Activated CD4-positive, alpha-beta memory T cell treated with anti-CD3 and anti-CD28 coated beads for 36 hours (primary cell): ENCODE measurements at regions not wholly inside any gene's neighbourhood (a gene's known extent, or its start where the extent isn't known, plus 50 kb on each side); places are given as distances from the start of the nearest gene placed in this dataset.

ENCODE experiments used
- CTCF ChIA-PET: fragments of 350-600 bp; sonication (Branson Sonifier 250); formaldehyde crosslinking; loops from one replicate; lab custom pipeline; 2021; ENCODE audit warnings: antibody characterized with exemption, inconsistent platforms; lab: Charles Lee
- POLR2A ChIA-PET: fragments of 350-600 bp; sonication (Branson Sonifier 250); formaldehyde crosslinking; loops from one replicate; lab custom pipeline; 2021; ENCODE audit warnings: antibody characterized with exemption; lab: Charles Lee
- DNase-seq: peaks from one replicate; pipeline ENCODE4 v3.0.0-alpha.2; 2020
- H3K27ac Mint-ChIP-seq: one replicate; pipeline ENCODE4 v1.8.0; 2021; ENCODE audit warnings: mixed read lengths
- H3K27me3 Mint-ChIP-seq: one replicate; pipeline ENCODE4 v1.8.0; 2021; ENCODE audit warnings: mixed read lengths
- H3K36me3 Mint-ChIP-seq: one replicate; pipeline ENCODE4 v1.8.0; 2021; ENCODE audit warnings: mixed read lengths
- H3K4me1 Mint-ChIP-seq: one replicate; pipeline ENCODE4 v1.8.0; 2021; ENCODE audit warnings: low read depth, mixed read lengths
- H3K4me3 Mint-ChIP-seq: one replicate; pipeline ENCODE4 v1.8.0; 2021; ENCODE audit warnings: mild to moderate bottlenecking, mixed read lengths
- H3K9me3 Mint-ChIP-seq: one replicate; pipeline ENCODE4 v1.8.0; 2021; ENCODE audit warnings: mixed read lengths
- intact Hi-C: fragments of 100-400 bp; cut with micrococcal nuclease; formaldehyde crosslinking; loops from one replicate; pipeline ENCODE4 v1.15.1; 2023

DNA sequence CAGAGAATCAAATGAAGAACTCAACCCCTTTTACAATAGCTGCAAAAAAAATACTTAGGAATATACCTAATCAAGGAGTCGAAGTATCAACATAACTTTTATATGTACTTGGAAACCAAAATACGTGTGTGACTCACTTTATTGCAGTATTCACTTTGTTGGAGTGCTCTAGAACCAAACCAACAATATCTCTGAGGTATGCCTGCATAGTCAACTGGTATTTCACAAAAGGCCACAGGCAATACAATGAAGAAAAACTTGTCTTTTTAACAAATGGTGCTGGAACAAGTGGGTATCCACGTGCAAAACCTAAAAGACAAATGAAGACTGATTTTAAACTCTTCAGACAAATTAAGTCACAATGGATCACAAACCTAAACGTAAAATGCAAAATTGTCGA lies 385.7 kb downstream of the TLE1 start:
- no peaks in the 10 kb centered on the region for H3K36me3 Mint-ChIP-seq
- no peak overlapping the region for H3K4me3 Mint-ChIP-seq
- no peak for DNase-seq
- intact Hi-C loops, result no loop called here
- CTCF ChIA-PET, result no interaction called here
- POLR2A ChIA-PET, result no interaction called here
- H3K27ac Mint-ChIP-seq, result no peak overlapping the region
- H3K4me1 Mint-ChIP-seq, result no peaks in the 10 kb centered on the region
- no peaks in the 10 kb centered on the region for H3K27me3 Mint-ChIP-seq
- peaks cover 15% of the 10 kb centered on the region for H3K9me3 Mint-ChIP-seq

DNA sequence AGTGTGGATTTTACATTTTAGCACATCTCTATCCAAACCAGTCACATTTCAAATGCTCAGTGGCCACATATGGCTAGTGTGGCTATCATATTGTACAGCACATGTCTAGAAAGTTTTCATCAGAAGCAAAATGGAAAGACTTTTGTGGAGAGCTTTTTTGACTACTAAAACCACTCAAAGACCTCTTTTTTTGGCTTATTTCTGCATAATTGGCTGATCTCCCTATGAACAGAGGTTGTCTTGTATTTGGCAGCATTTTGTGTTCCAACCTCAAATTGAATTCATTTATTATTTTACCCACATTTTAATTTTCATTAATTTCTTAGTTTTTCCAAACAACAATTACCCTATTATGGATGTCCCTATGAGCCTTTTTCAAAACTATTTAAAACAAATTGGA lies 395.7 kb downstream of the TLE1 start:
- H3K27ac Mint-ChIP-seq, result no peak overlapping the region
- no peak overlapping the region for H3K4me3 Mint-ChIP-seq
- H3K36me3 Mint-ChIP-seq, result no peaks in the 10 kb centered on the region
- DNase-seq, result no peak
- no peaks in the 10 kb centered on the region for H3K27me3 Mint-ChIP-seq
- ChIA-PET POLR2A (no interaction called here), CTCF (no interaction called here)
- H3K9me3 Mint-ChIP-seq, result peaks cover 12% of the 10 kb centered on the region
- intact Hi-C loops, result no loop called here
- H3K4me1 Mint-ChIP-seq, result no peaks in the 10 kb centered on the region

DNA sequence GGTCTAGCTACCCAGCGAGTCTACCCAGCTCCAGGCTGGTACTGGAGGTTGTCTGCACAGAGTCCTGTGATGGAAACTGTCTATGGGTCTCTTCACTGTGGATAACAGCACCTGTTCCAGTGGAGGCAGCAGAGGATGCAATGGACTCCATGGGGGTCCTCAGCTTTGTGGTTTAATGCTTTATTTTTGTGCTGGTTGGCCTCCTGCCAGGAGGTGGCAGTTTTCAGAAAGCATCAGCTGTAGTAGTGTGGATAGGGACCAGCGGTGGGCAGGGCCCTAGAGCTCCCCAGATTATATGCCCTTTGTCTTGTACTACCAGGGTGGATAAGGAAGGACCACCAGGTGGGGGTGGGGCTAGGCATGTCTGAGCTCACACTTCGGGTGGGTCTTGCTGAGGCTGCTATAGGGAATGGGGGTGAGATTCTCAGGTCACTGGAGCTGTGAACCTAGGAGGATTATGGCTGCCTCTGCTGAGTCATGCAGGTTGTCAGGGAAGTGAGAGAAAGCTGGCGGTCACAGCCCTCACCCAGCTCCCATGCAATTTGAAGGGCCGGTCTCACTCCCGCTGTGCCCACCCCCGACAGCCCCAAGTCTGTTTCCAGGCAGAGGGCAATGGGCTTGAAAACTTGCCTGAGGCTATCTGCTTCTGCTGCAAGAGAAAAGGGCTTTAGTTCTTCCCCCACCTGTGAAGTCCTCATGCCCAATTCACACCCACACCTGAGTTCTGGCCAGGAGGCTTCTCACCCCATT lies 397.1 kb downstream of the TLE1 start:
- no peaks in the 10 kb centered on the region for H3K36me3 Mint-ChIP-seq
- no peak overlapping the region for H3K4me3 Mint-ChIP-seq
- H3K27me3 Mint-ChIP-seq, result no peaks in the 10 kb centered on the region
- DNase-seq, result no peak
- H3K4me1 Mint-ChIP-seq, result no peaks in the 10 kb centered on the region
- intact Hi-C loops, result no loop called here
- POLR2A ChIA-PET, result no interaction called here
- CTCF ChIA-PET, result no interaction called here
- H3K9me3 Mint-ChIP-seq, result peaks cover 25% of the 10 kb centered on the region
- no peak overlapping the region for H3K27ac Mint-ChIP-seq

DNA sequence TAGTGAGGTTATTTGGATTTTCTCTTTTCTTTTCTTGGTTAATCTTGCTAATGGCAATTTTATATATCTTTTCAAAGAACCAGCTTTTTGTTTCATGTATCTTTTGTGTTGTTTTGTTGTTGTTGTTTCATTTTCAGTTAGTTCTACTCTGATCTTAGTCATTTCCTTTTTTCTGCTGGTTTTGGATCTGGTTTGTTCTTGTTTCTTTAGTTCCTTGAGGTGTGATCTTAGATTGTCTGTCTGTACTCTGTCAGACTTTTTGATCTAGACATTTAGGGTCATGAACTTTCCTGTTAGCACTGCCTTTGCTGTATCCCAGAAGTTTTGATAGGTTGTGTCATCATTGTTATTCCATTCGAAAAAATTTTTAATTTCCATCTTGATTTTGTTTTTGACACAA lies 399.7 kb downstream of the TLE1 start:
- Mint-ChIP-seq H3K9me3 (peaks cover 39% of the 10 kb centered on the region), H3K4me1 (no peaks in the 10 kb centered on the region), H3K27ac (no peak overlapping the region), H3K27me3 (no peaks in the 10 kb centered on the region), H3K4me3 (no peak overlapping the region), H3K36me3 (no peaks in the 10 kb centered on the region)
- no peak for DNase-seq
- intact Hi-C loops, result no loop called here
- ChIA-PET POLR2A (no interaction called here), CTCF (no interaction called here)

DNA sequence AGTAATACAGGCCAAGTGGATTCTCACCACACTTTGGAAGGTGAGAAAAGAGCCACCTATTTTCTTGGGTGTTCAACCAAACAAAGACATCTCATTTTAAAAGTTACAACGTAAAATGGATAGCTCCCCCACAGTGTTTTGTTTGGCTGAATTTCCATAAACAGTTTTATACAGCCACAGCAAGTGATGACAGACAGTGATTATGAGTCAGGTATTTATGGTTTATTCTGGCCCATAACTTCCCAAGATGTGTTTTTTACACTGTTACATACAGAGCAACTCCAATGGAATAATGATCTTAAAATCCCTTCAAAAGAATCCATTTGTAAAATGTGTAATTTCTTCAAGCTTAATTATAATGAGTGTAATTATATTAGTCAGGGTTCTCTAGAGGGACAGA lies 421.3 kb downstream of the TLE1 start:
- intact Hi-C loops, result no loop called here
- Mint-ChIP-seq H3K4me1 (no peaks in the 10 kb centered on the region), H3K27me3 (no peaks in the 10 kb centered on the region), H3K36me3 (no peaks in the 10 kb centered on the region), H3K4me3 (no peak overlapping the region), H3K27ac (no peak overlapping the region), H3K9me3 (peaks cover 32% of the 10 kb centered on the region)
- ChIA-PET POLR2A (no interaction called here), CTCF (interaction anchor here (1.0 kb wide), 1 partner anchor 8 kb away, joined by 3 read pairs; no protein-coding TSS in a partner anchor)
- DNase-seq, result no peak

DNA sequence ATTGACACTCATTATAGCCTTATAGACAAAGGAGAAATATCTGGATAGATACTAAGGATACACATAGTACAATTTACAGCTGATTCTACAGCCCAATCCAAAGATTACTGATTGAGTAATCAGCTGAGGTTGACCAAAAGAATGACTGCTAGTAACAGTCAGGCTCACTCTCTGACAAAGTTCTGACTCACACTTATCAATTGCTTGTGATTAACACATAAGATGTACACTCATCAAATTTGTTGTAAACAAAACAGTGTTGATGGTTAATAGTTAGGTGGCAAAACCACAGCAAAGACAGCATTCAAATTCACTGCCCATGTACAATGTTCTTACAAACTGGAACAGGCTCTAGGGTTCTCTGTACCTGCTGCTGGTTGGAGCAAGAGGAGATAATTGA lies 422.7 kb downstream of the TLE1 start:
- POLR2A ChIA-PET, result no interaction called here
- DNase-seq, result no peak
- intact Hi-C loops, result no loop called here
- Mint-ChIP-seq H3K4me3 (no peak overlapping the region), H3K36me3 (no peaks in the 10 kb centered on the region), H3K4me1 (no peaks in the 10 kb centered on the region), H3K27ac (no peak overlapping the region), H3K27me3 (no peaks in the 10 kb centered on the region), H3K9me3 (peaks cover 26% of the 10 kb centered on the region)
- CTCF ChIA-PET, result no interaction called here

GRCh38 chr9:81266086-81266485 lies 423.3 kb downstream of the TLE1 start:
- intact Hi-C loops, result no loop called here
- Mint-ChIP-seq H3K27ac (no peak overlapping the region), H3K27me3 (no peaks in the 10 kb centered on the region), H3K4me3 (no peak overlapping the region), H3K36me3 (no peaks in the 10 kb centered on the region), H3K4me1 (no peaks in the 10 kb centered on the region), H3K9me3 (peaks cover 31% of the 10 kb centered on the region)
- CTCF ChIA-PET, result no interaction called here
- DNase-seq, result no peak
- POLR2A ChIA-PET, result no interaction called here

DNA sequence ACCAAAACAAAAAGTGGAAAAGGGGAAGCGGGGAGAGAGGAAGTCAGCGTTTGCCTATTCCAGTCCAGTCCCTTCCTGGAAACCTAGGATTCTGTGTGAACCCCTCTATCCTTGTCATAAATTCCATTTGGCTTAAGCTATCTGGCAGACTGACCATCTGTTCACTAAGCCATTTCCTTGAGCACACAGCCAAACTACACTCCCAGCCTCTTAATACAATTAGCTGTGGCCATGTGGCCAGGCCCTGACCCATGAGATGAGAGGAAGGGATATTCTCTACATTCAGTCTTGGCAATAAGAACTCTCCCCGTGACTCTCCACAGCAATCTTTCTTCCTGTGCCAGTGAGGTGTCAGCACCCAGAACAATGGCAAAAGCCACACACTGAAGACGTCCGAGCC lies 424.8 kb downstream of the TLE1 start:
- Mint-ChIP-seq H3K27me3 (no peaks in the 10 kb centered on the region), H3K4me3 (no peak overlapping the region), H3K4me1 (no peaks in the 10 kb centered on the region), H3K9me3 (peaks cover 23% of the 10 kb centered on the region), H3K36me3 (no peaks in the 10 kb centered on the region), H3K27ac (no peak overlapping the region)
- DNase-seq, result no peak
- POLR2A ChIA-PET, result no interaction called here
- CTCF ChIA-PET, result no interaction called here
- intact Hi-C loops, result no loop called here

DNA sequence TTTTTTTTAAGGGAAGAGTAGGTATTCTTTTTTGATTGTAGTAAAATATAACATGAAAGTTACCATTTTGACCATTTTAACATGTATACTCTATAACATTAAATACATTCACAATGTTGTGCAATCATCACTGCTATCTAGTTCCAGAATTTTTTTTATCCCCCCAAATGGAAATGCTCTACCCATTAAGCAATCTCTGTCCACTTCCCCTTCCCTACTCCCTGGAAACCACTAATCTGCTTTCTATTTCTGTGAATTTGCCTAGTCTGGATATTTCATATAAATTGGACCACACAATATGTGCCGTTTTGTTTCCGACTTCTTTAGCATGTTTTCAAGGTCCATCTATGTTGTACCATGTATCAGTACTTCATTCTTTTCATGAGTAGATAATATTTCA lies 429.5 kb downstream of the TLE1 start:
- intact Hi-C loops, result no loop called here
- CTCF ChIA-PET, result no interaction called here
- H3K36me3 Mint-ChIP-seq, result no peaks in the 10 kb centered on the region
- H3K4me1 Mint-ChIP-seq, result no peaks in the 10 kb centered on the region
- POLR2A ChIA-PET, result no interaction called here
- H3K27ac Mint-ChIP-seq, result no peak overlapping the region
- no peak for DNase-seq
- H3K27me3 Mint-ChIP-seq, result no peaks in the 10 kb centered on the region
- peaks cover 10% of the 10 kb centered on the region for H3K9me3 Mint-ChIP-seq
- H3K4me3 Mint-ChIP-seq, result no peak overlapping the region

DNA sequence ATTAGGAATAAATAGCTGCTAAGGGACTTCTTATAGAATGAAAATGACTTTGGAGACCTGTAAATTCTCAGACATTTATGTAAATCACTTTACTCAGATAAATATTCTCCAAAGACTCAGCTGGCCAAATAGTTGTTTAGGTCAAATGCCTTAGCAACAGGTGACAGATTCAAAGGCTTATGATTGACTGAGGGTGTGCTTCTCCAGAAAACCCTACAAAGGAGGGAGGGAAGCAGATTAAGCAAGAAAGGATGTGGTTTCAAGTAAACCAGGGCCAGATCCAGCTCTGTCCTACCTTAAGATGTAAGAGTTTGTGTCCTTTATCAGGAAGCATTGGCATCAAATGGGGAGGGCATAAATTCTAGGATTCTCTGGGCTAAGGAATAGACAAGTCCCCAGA lies 433.0 kb downstream of the TLE1 start:
- no peaks in the 10 kb centered on the region for H3K4me1 Mint-ChIP-seq
- H3K4me3 Mint-ChIP-seq, result no peak overlapping the region
- no peak for DNase-seq
- no peak overlapping the region for H3K27ac Mint-ChIP-seq
- no peaks in the 10 kb centered on the region for H3K36me3 Mint-ChIP-seq
- H3K9me3 Mint-ChIP-seq, result peaks cover 8% of the 10 kb centered on the region
- ChIA-PET CTCF (no interaction called here), POLR2A (no interaction called here)
- H3K27me3 Mint-ChIP-seq, result no peaks in the 10 kb centered on the region
- intact Hi-C loops, result no loop called here

- DNase-seq, result no peak
- POLR2A ChIA-PET, result no interaction called here
- H3K4me1 Mint-ChIP-seq, result no peaks in the 10 kb centered on the region
- H3K27me3 Mint-ChIP-seq, result no peaks in the 10 kb centered on the region
- no peak overlapping the region for H3K4me3 Mint-ChIP-seq
- no peaks in the 10 kb centered on the region for H3K36me3 Mint-ChIP-seq
- H3K27ac Mint-ChIP-seq, result no peak overlapping the region
- CTCF ChIA-PET, result no interaction called here
- intact Hi-C loops, result no loop called here
- no peaks in the 10 kb centered on the region for H3K9me3 Mint-ChIP-seq
Observed at GRCh38 chr9:81250606-81251005, 438.7 kb downstream of the TLE1 start.

DNA sequence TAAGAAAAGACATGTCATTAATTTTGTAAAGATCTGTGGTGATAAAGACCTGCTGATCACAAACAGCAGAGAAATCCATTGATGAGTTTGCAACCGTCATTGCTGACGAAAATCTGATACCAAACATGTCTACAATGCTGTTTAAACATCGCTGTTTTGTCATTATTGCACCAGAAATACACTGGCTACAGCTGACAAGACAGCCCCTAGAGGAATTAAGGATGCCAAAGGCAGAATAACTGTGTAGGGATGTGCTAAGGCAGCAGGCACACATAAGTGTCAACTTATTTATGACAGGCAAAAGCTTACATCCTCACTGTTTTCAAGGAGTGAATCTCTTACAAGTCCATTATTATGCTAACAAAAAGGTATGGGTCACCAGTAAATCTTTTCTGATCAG lies 439.3 kb downstream of the TLE1 start:
- no peaks in the 10 kb centered on the region for H3K27me3 Mint-ChIP-seq
- no peak overlapping the region for H3K4me3 Mint-ChIP-seq
- H3K4me1 Mint-ChIP-seq, result no peaks in the 10 kb centered on the region
- H3K36me3 Mint-ChIP-seq, result no peaks in the 10 kb centered on the region
- no peak for DNase-seq
- CTCF ChIA-PET, result no interaction called here
- intact Hi-C loops, result no loop called here
- no peak overlapping the region for H3K27ac Mint-ChIP-seq
- POLR2A ChIA-PET, result no interaction called here
- H3K9me3 Mint-ChIP-seq, result no peaks in the 10 kb centered on the region

DNA sequence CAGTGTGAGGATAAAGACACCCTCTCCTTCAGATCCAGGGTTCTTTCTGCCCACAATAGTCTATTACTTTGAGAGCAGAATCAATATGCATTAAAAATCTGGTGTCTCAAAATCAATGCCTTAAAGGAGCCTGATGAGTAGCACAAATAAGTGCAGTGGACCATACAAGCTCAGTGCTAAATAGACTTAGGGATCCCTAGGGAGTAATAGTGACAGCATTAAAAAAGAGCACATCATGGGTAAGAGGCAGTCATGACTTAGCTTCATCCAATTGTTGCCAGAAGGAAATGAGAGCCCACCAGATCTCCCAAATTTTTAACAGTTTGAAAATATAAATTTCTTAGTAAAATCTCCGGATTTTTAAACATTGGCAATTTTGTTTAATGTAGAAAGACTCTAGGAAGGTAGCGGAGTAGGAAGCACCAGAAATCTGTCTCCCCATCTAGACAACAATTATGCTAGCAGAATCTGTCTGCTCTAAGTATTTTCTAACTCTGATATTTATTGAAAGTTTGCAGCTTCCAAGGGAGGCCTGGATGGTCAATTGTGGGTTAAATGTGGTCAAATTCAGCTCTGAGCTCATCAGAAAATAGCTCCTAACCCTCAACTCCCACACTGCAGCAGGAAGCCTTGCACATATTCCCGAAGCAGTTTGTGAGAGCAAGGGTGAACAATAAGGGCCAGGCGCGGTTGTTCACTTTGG lies 443.9 kb downstream of the TLE1 start:
- Mint-ChIP-seq H3K36me3 (no peaks in the 10 kb centered on the region), H3K9me3 (no peaks in the 10 kb centered on the region), H3K4me3 (no peak overlapping the region), H3K27me3 (no peaks in the 10 kb centered on the region), H3K4me1 (no peaks in the 10 kb centered on the region), H3K27ac (no peak overlapping the region)
- DNase-seq, result no peak
- intact Hi-C loops, result no loop called here
- POLR2A ChIA-PET, result no interaction called here
- CTCF ChIA-PET, result no interaction called here
